ENCODE measurements at regions not wholly inside any gene's neighbourhood (a gene's known extent, or its start where the extent isn't known, plus 50 kb on each side); places are given as distances from the start of the nearest gene placed in this dataset.

DNA sequence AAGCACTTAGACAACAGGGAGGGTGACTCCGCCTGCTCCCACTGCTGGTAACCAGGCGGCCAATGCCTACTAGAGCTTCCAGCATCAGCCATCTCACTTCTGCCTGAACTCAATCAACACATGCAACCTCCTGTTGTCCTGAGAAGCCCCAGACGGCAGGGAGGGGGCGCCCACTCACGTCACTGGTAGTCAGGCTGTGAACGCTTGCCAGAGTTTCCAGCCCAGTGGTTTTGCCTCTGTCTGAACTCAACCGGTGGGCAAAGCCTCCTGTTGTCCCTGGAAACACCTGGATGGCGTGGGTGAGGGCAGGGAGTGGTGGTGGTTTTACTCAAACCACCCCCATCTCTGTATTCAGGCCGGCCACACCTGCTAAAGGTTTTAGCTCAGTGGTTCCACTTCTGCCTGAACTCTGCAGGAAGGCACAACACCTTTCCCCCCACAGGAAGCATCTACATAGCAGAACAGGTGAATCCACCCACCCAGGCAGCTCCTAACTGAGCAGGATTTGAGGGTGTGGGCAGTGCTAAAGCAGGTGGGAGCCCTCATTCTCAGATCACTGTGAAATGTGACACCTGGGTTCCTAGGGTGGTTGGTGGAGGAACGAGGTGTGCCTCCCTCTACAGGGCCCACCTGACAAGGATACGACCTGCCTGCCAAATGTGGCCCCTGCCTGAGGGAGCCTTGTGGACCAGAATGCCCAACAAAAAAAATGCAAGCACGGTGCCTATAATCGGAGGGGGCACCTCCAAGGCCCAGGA, 563.0 kb upstream of the SEMA3D start:
- H3K27me3 ChIP-seq: no peaks in the 10 kb centered on the region
- no peak for DNase-seq (ENCODE audit: low spot score in 2 of 2)
- H3K4me1 ChIP-seq: no peaks in the 10 kb centered on the region
- H3K36me3 ChIP-seq: no peaks in the 10 kb centered on the region
- H3K9me3 ChIP-seq: peaks cover 3% of the 10 kb centered on the region
- no peak overlapping the region for H3K27ac ChIP-seq
- TF ChIP-seq POLR2AphosphoS5 (IDR thresholded peaks at IDR 0.05): no peak
- no peak for TF ChIP-seq POLR2A (IDR thresholded peaks at IDR 0.05)
- TF ChIP-seq EP300 (IDR thresholded peaks at IDR 0.05): no peak
- TF ChIP-seq, protein P1, sequence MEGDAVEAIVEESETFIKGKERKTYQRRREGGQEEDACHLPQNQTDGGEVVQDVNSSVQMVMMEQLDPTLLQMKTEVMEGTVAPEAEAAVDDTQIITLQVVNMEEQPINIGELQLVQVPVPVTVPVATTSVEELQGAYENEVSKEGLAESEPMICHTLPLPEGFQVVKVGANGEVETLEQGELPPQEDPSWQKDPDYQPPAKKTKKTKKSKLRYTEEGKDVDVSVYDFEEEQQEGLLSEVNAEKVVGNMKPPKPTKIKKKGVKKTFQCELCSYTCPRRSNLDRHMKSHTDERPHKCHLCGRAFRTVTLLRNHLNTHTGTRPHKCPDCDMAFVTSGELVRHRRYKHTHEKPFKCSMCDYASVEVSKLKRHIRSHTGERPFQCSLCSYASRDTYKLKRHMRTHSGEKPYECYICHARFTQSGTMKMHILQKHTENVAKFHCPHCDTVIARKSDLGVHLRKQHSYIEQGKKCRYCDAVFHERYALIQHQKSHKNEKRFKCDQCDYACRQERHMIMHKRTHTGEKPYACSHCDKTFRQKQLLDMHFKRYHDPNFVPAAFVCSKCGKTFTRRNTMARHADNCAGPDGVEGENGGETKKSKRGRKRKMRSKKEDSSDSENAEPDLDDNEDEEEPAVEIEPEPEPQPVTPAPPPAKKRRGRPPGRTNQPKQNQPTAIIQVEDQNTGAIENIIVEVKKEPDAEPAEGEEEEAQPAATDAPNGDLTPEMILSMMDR (IDR thresholded peaks at IDR 0.05): no peak
- 70% methylated on average over 7 of the region's 13 CpGs for WGBS
- no peak overlapping the region for H3K4me3 ChIP-seq

DNA sequence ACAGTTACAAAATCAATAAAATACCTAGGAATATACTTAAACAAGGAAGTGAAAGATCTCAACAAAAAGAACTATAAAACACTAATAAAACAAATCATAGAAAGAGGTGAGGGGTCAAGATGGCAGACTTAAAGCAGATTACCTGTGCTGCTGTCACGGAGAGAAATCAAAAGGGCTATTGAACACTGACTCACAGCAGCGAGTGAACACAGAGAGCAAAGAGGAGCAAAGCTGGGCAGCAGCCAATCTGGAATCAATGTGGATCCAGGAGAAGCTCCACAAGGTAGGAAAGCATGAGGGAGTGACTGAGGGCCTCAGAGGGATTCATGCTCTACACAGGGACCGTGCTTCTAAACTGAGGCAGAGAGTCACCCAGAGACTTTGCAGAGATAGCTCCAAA, 562.0 kb upstream of the SEMA3D start:
- Histone ChIP-seq H3K9me3 (peaks cover 3% of the 10 kb centered on the region), H3K27me3 (no peaks in the 10 kb centered on the region), H3K4me3 (no peak overlapping the region), H3K27ac (no peak overlapping the region), H3K36me3 (no peaks in the 10 kb centered on the region), H3K4me1 (no peaks in the 10 kb centered on the region)
- 80% methylated on average over 3 of the region's 3 CpGs for WGBS
- DNase-seq (ENCODE audit: low spot score in 2 of 2): no peak
- TF ChIP-seq, protein P1 (IDR thresholded peaks at IDR 0.05): no peak
- TF ChIP-seq EP300 (IDR thresholded peaks at IDR 0.05): no peak
- TF ChIP-seq POLR2AphosphoS5 (IDR thresholded peaks at IDR 0.05): no peak
- TF ChIP-seq POLR2A (IDR thresholded peaks at IDR 0.05): no peak

DNA sequence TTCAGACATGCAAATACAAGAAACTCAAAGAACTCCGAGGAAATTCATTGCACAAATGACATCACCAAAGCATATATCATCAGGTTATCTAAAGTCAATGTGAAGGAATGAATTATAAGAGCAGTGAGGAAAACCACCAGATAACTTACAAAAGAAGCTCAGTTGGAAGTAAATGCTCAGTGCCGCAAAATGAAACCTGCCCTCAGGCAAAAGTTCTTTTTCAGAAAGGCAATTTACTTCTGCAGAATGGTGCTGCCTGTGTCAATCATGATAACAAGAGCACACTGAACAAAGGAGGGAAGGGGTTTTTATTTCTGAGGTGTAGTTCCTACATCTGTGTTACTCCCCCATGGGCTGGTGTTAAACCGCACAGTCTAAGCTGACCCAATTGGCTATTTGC, 550.6 kb upstream of the SEMA3D start:
- no peaks in the 10 kb centered on the region for H3K27me3 ChIP-seq
- no peak for DNase-seq (ENCODE audit: low spot score in 2 of 2)
- WGBS: 72% methylated on average over 3 of the region's 3 CpGs
- TF ChIP-seq POLR2AphosphoS5 (IDR thresholded peaks at IDR 0.05): no peak
- TF ChIP-seq, protein P1 (IDR thresholded peaks at IDR 0.05): no peak
- no peak for TF ChIP-seq POLR2A (IDR thresholded peaks at IDR 0.05)
- no peak for TF ChIP-seq EP300 (IDR thresholded peaks at IDR 0.05)
- H3K36me3 ChIP-seq: no peaks in the 10 kb centered on the region
- no peak overlapping the region for H3K27ac ChIP-seq
- no peak overlapping the region for H3K4me3 ChIP-seq
- no peaks in the 10 kb centered on the region for H3K9me3 ChIP-seq
- H3K4me1 ChIP-seq: no peaks in the 10 kb centered on the region

DNA sequence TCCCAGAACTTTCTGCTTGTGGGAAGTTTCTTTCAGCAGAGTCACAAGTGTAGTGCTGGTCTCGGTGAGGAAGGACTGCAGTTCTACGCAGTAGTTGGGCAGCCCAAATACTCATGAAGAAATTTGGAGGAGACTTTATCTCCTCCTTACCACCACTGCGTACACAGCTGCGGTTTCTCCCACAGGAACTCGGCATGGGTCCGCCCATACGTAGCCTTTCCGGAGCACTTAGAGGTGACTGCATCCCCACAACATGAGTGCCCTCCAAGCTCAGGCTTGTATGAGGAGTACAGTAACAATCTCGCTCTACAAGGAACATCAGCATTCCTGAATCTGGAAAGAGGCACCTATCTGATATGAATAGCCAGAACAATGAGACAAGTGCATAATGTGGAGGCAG, 549.2 kb upstream of the SEMA3D start:
- no peak overlapping the region for H3K4me3 ChIP-seq
- DNase-seq (ENCODE audit: low spot score in 2 of 2): no peak
- WGBS: 90% methylated on average over 9 of the region's 9 CpGs
- no peaks in the 10 kb centered on the region for H3K4me1 ChIP-seq
- no peaks in the 10 kb centered on the region for H3K27me3 ChIP-seq
- H3K27ac ChIP-seq: no peak overlapping the region
- H3K9me3 ChIP-seq: no peaks in the 10 kb centered on the region
- H3K36me3 ChIP-seq: no peaks in the 10 kb centered on the region
- TF ChIP-seq POLR2A (IDR thresholded peaks at IDR 0.05) (no peak), EP300 (IDR thresholded peaks at IDR 0.05) (no peak), POLR2AphosphoS5 (IDR thresholded peaks at IDR 0.05) (no peak)
- TF ChIP-seq, protein P1 (IDR thresholded peaks at IDR 0.05): no peak

DNA sequence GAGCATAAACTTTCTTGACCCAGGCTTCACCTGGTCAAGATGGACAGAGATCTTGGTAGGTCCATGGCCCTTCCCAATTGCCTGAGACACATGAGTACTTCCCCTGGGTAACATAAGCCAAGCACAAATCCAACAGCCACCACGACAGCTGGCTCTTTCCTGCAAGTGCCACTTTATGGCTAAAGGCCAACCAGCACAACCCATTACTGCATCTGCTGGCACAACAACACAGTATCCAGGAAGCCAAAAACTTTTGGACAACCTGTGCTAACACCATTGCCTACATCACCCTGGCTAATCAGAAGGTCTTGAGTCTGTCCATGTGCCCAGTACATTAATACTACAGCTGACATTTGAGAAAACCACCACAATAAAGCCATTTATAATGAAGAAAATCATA, 548.0 kb upstream of the SEMA3D start:
- Histone ChIP-seq H3K4me1 (no peaks in the 10 kb centered on the region), H3K4me3 (no peak overlapping the region), H3K27ac (no peak overlapping the region), H3K9me3 (no peaks in the 10 kb centered on the region), H3K27me3 (no peaks in the 10 kb centered on the region), H3K36me3 (no peaks in the 10 kb centered on the region)
- TF ChIP-seq POLR2AphosphoS5 (IDR thresholded peaks at IDR 0.05): no peak
- TF ChIP-seq POLR2A (IDR thresholded peaks at IDR 0.05): no peak
- no peak for TF ChIP-seq EP300 (IDR thresholded peaks at IDR 0.05)
- TF ChIP-seq, protein P1 (IDR thresholded peaks at IDR 0.05): no peak
- no peak for DNase-seq (ENCODE audit: low spot score in 2 of 2)
- 33% methylated on average over 1 of the region's 1 CpG for WGBS
